ENCODE measurements at regions not wholly inside any gene's neighbourhood (a gene's known extent, or its start where the extent isn't known, plus 50 kb on each side); places are given as distances from the start of the nearest gene placed in this dataset.
"Not testable (repeated sequence)": the region's sequence is repeated elsewhere in the genome, so short reads cannot be mapped to it uniquely, and the experiment has no call there.

- no peak for DNase-seq
Observed at GRCh38 chr17:5870231-5870953, 199.8 kb upstream of the WSCD1 start.

- DNase-seq: no peak
Observed at GRCh38 chr17:5871666-5872065, 198.5 kb upstream of the WSCD1 start.

DNA sequence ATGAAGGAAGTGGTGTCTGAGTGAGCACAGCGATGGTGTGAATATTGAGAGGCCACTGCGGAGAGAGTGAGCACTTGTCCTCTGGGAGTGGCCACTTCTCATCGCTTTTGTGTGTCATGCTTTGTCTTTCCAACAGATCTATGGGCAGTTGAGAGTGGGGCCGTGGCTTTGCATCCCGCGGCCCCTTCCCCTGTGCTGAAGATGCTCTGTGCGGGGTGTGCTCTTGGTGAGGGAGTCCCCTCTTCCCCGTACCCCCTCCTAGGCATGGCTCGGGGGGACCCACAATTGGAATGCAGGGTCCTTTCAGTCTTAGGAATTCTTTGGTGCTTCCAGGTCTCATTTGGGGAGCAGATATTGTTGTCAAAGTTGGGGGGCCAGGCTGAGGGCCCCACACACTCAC lies 197.3 kb upstream of the WSCD1 start:
- no peak for DNase-seq

DNA sequence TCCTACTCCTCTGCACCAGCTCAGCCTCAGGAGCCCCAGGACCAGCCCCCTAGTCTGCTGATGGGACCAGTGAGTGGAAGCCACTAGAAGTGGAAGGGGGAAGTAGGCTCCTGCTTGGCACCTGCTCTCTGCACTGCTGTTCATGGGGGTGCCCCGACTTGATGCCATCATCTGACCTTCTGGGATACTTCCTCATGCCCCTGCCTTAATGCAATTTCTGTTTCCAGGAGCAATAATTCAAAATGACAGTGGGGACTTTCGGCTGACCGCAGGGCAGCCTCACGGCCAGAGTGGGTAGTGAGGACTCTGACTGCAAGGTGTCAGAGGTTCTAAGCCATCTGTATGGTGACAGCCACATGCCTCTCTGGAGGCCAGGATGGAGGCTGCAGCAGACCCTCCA lies 196.4 kb upstream of the WSCD1 start:
- DNase-seq: no peak

DNA sequence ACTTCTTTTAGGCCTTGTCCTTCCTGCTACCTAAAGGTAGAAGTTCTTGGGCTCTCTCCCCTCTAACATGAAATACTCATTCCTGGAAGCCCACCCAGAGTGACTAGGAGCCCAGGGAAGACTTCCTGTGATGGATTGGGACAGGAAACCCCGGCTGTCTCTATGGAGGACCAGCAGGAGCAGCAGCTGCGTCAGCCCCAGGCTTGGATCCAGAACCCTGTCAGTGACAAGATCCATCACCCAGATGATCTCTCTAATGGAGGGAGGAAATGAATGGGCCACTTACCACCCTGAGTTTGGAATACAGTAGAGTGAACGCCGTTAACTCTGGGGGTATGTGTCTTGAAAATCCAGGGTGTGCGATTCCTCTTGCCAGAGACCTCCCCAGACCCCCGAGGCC lies 195.7 kb upstream of the WSCD1 start:
- no peak for DNase-seq

DNA sequence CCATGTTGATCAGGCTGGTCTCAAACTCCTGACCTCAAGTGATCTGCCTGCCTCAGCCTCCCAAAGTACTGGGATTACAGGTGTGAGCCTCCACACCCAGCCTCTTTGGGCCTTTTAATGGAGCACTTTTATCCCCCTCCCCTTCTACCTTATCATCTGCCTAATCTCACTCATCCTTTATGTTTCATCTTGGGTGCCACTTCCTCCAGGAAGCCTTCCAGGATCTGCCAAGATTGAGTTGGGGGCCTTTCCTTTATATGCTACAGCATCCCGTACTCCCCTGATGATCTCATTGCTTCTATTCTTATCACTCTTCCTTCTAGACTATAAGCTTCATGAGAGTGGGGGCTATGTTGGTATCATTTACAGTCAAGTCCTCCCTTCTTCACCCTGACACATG lies 192.8 kb upstream of the WSCD1 start:
- DNase-seq: no peak

DNA sequence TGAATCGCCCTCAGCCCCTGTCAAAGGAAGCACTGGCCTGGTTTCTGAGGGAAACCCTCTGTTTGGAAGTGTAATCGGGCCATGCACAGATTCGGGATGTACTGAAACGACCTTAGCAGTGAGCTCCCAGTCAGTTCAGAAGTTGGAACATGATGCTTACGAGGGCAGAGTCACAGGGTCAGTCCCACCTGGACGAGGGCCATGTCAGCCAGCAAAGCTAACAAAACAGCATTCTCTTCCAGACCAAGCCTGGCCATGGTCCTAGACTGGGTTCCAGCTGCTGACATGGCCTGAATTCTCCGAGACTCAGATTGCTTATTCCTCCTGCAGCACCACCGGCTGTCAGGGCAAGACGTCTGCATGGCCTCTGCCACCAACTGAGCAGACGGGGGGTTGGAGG lies 192.2 kb upstream of the WSCD1 start:
- DNase-seq: no peak

DNA sequence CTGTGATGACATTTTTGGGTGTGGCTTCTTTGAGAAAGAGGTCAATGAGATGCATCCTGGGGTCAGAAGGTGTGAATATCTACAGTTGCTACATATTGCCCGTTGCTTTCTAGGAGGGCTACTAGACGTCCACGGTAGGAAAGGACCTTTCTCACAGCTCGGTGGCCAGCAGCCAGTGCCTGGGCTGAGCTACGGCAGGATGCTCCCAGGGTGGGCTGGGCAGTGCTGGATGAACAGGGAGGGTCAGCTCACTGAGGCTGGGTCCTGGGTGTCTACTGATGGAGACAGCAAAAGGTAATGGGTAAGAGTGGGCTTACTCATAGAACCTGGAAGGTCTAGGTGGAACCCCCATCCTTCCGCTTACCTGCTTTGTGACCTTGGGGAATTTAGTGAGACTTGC lies 188.3 kb upstream of the WSCD1 start:
- DNase-seq: no peak

- DNase-seq: no peak
Observed at GRCh38 chr17:5883775-5884665, 186.2 kb upstream of the WSCD1 start.

- no peak for DNase-seq
Observed at GRCh38 chr17:5885336-5885735, 184.8 kb upstream of the WSCD1 start.

GRCh38 chr17:5888811-5889210 lies 181.4 kb upstream of the WSCD1 start:
- DNase-seq: no peak

DNA sequence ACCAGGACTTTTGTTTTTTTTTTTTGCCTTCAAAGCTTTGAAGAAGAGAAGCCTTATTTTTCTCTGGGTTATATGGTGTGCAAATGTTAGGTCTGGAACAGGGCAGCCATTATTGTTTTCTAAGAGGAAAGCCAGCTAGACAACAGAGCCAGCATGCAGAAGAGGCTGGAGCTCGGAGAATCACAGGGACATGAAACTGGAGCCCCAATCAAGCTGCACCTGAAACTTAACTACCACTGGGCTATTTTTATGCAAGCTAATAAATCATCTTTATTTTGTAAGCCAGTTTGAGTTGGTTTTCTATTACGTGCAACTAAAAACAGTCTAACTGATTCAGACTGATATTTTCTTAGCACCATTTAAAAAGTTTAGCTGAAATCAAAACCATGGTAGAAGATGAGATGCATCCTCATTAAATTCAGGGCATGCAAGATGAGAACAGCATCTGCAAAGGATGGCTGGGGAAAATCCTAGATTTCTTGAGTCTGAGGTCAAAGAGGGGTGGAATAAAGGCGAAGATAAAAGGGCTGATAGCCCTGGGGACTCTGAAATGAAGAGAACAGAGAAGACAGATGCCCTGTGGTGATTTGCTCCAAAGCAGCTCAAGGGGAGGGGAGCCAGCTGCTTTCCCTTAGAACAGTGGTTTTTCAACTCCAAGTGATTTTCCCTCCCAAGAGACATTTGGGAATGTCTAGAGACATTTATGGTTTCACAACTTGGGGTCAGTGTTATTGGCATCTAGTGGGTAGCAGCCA lies 177.1 kb upstream of the WSCD1 start:
- DNase-seq: no peak

- no peak for DNase-seq
Observed at GRCh38 chr17:5893741-5894140, 176.4 kb upstream of the WSCD1 start.

- DNase-seq: no peak
Observed at GRCh38 chr17:5895276-5895675, 174.9 kb upstream of the WSCD1 start.

GRCh38 chr17:5896215-5896614 lies 174.0 kb upstream of the WSCD1 start:
- no peak for DNase-seq

DNA sequence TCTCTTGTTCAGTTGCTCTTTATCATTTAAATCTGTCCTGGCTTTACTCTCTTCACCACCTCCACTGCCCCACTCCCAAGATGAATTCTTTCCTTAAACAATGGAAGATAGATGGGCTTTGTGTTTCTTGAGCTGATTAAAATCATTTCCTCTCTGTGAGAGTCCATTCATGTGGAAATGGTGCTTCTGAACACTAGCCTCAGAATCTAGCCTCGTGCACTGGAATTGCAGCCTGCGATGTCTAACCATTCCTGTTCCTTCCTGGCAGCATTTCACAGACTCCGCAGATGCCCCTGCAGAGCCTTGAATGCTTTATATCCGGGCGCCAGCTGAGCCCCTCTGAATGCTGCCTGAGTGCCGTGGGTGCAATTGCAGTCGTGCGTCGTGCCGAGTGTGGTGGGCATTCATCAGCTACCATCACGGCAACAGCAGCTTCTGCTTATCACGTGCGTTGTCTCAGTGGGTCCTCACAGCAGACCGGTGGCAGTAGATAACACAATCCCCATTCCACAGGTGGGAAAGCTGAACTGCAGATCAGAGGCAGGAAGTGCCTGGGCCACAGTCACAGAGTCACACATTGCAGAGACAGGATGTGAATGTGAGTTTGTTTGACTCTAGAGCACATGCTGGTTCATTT lies 172.8 kb upstream of the WSCD1 start:
- no peak for DNase-seq

DNA sequence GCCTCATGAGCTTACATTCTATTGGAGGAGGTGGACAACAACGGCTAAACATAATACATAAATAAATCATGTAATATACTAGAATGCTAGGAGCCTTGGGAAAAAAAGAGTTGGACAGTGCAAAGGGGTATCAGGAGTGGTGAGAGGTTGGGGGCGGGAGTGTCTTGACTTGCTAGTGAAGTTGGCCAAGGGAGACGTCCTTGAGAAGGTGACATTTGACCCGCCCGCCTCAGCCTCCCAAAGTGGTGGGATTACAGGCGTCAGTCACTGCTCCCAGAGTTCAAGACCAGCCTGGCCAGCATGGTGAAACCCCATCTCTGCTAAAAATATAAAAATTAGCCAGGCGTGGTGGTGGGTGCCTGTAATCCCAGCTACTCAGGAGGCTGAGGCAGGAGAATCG lies 172.2 kb upstream of the WSCD1 start:
- DNase-seq: not testable (repeated sequence)

GRCh38 chr17:5898406-5898805 lies 171.8 kb upstream of the WSCD1 start:
- no peak for DNase-seq

DNA sequence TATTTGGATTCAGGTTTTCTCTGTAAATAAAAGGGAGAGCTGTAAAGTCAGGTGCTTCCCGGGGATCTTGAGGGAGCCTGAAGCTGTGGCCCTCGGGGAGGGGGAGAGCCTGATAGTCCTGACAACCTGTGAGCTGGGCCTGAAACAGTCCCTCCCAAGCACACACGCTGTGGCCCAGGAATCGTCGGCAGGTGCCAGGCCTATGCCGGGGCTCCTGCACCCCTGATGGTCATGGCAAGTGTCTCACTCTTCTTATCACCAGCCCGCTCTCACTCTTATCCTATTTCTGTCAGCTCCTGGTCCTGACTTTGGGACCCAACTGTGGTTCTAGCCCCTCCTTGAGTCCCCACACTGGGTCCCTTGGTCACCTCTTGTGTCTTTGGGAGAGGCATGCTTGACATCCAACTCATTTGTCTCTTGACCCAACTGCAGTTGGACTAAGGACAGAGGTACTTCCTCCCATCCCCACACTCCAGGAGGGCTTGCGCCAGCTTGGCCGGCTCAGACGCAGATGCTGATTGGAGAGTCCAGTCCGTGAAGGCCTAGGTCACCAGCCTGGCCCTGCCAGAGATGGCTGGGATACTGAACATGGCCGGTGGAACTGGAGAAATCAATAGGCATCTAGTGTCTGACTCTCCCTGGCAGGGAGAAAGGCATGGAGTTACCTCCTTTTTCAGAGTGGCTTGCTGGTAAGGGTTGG lies 170.5 kb upstream of the WSCD1 start:
- no peak for DNase-seq

DNA sequence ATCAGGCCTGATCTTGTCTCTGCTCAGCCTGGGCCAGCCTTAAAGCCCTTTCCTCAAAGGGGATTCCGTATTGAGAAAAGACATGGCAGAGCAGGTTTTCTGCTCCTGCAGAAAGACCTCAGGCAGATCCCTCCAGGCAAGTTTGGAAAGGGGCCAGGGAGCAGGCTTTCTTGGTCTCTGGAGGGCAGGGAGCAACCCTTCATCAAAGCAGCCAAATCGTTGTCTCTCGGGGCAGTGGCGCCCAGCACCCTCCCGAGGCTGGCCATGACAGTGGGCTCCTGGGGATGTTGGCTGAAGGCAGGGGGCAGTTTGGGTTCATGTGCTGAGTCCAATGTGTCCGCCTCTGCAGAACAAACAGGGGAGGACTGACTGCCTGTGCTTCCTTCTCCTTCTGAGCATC lies 168.4 kb upstream of the WSCD1 start:
- DNase-seq: no peak

GRCh38 chr17:5902181-5903140 lies 167.7 kb upstream of the WSCD1 start:
- no peak for DNase-seq

Measured in hematopoietic multipotent progenitor cell treated with erythropoietin and hydrocortisone succinate and interleukin-3 and kit ligand, for 6 days (in vitro differentiated cells).